D341Med (cell line): ENCODE measurements at regions not wholly inside any gene's neighbourhood (a gene's known extent, or its start where the extent isn't known, plus 50 kb on each side); places are given as distances from the start of the nearest gene placed in this dataset.
"Not testable (repeated sequence)": the region's sequence is repeated elsewhere in the genome, so short reads cannot be mapped to it uniquely, and the experiment has no call there.

Experiments used
- DNase-seq: peaks from one replicate; pipeline ENCODE4 v3.0.0; 2012; ENCODE audit warnings: low spot score

GRCh38 chr6:101013612-101014195 is 132.6 kb upstream of the ASCC3 start:
- no peak for DNase-seq

- no peak for DNase-seq
These were observed 134.4 kb upstream of the ASCC3 start for GRCh38 chr6:101015541-101015940.

DNA sequence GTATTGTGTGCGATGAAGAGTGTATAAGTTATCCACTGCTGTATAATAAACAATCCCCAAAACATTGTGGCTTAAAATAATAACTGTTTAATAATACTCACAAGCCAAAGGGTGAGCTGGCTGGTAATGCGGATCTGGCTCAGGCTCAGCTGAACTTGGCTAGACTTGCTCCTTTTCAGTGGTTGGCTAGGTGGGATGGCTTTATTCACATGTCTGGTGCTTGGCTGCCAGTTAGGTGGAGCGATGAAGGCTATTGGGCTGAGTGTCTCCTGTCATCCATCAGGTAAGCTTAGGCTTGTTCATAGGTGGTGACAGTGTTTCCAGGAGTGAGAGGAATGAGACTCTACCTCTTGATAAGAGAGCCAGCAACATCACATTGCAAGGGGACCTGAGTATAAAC is 135.0 kb upstream of the ASCC3 start:
- DNase-seq, result no peak

- DNase-seq, result no peak
These were observed 137.0 kb upstream of the ASCC3 start for GRCh38 chr6:101018157-101018556.

DNA sequence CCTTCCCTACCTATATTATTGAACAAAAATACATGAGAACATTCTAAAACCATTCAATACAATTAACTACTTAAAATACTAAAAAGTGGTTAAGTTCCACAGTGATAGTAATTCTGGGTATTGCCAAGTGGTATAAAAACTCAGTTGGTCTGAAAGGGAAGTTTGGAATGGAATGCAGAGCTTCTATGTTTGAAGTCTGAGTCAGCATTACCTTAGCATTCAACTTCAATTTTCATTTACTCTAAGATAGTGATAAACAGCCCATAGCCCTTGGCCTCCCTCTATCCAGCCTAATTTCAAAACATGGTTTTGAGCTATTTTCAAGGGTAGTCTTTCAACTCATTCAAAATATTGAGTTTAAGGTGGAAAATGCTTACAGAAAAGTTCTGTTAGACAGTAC is 140.4 kb upstream of the ASCC3 start:
- DNase-seq, result no peak

DNA sequence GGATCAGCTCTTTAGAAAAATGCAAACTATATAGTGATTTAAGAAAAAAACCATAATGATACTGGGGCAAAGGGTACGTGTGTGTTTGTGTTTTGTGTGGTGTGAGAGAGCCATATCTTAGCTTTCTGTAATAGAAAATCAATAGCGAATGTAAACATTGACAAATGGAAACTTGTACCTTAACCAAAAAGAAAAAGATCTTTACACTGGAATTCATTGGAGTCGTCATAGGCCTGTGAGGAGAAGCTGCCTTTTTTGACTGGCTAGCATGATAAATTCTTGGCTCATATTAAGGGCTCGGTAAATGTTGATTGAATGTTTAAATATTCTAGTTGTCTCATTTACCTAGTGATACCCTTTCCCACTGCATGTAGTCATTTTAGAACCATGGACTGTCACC is 161.8 kb upstream of the ASCC3 start:
- DNase-seq, result no peak

DNA sequence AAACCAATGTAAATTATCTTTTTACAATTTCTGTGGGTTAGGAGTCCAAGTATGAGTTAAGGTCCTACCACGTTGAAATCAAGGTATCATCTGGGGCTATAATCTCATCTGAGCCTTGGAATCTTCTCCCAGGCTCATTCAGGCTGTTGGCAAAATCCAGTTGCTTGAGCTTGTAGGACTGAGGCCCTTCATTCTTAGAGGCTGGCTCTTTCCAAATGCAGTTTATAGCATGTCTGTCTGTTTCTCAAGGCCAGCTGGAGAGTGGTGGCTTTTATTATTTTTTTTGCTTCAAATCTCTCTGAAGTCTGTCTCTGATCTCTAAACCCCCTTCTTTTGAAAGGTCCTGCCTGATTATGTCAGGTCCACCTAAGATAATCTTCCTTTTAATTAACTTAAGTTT is 177.2 kb upstream of the ASCC3 start:
- DNase-seq, result peak; percentile 42

DNA sequence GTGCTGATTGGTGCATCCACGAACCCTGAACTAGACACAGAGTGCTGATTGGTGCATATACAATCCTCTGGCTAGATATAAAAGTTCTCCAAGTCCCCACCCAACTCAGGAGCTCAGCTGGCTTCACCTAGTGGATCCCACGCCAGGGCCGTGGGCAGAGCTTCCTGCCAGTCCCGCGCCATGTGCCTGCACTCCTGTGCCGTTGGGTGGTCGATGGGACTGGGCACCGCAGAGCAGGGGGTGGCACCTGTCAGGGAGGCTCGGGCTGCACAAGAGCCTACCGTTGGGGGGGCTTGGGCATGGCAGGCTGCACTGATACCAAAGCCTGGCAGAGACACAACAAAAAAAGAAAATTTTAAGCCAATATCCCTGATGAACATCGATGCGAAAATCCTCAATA is 185.4 kb upstream of the ASCC3 start:
- DNase-seq, result no peak

GRCh38 chr6:101069191-101069795 is 188.2 kb upstream of the ASCC3 start:
- no peak for DNase-seq

- no peak for DNase-seq
These were observed 189.0 kb upstream of the ASCC3 start for GRCh38 chr6:101070044-101070608.

GRCh38 chr6:101077344-101077743 is 196.2 kb upstream of the ASCC3 start:
- DNase-seq, result no peak

GRCh38 chr6:101079696-101080270 is 198.7 kb upstream of the ASCC3 start:
- no peak for DNase-seq

DNA sequence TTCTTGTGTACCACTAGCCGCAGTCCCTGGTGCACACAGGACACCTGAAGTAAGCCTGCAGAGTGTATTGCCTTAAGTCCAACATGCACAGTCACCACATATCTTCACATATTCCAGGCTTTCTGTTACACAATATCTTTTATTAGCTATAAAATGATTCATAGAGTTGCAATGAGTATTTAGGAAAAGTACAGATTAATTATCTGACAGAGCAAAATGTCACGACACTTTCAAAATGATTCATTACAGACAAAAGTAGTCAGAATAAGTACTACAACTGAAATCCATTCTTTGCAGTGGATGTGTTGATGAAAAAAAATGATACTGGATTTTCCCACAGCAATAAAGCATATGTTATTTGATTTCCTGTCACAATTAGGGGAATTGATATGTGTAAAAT is 199.5 kb upstream of the ASCC3 start:
- no peak for DNase-seq

- no peak for DNase-seq
These were observed 202.5 kb upstream of the ASCC3 start for GRCh38 chr6:101083533-101084175.

- DNase-seq, result no peak
These were observed 204.2 kb upstream of the ASCC3 start for GRCh38 chr6:101085327-101085726.

- DNase-seq, result no peak
These were observed 205.3 kb upstream of the ASCC3 start for GRCh38 chr6:101086473-101086872.

DNA sequence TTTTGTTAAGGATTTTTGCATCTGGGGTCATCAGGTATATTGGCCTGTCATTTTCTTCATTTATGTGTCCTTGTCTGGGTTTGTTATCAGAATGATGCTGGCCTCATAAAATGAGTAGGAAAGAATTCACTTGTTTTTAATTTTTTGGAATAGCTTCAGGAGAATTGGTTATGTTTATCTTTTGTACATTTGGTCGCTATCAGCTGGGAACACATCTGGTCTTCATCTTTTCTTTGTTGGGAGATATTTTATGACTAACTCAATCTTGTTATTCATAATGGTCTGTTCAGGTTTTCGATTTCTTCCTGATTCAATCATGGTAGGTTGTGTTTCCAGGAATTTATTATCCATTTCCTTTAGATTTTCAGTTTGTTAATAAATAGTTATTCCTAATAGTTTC is 207.5 kb upstream of the ASCC3 start:
- DNase-seq, result no peak

- DNase-seq, result no peak
These were observed 208.5 kb upstream of the ASCC3 start for GRCh38 chr6:101089640-101090039.

DNA sequence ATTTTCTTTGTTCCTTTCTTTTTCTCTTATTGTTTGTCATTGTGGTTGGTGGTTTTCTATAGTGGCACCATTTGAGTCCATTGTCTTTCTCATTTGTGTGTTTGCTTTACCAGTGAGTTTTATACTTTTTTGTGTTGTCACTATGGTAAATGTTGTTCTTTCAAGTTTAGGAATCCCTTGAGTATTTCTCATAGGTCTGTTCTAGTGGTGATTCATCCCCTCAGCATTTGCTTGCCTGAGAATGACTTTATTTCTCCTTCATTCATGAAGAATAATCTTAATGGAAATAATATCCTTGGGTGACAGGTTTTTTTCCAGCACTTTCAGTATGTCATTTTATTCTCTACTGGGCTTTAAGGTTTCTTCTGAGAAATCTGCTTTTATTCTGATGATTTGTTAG is 209.2 kb upstream of the ASCC3 start:
- no peak for DNase-seq

- not testable (repeated sequence) for DNase-seq
These were observed 217.5 kb upstream of the ASCC3 start for GRCh38 chr6:101098605-101099004.

- no peak for DNase-seq
These were observed 221.6 kb upstream of the ASCC3 start for GRCh38 chr6:101102702-101103101.

- DNase-seq, result no peak
These were observed 227.2 kb upstream of the ASCC3 start for GRCh38 chr6:101108286-101108685.

GRCh38 chr6:101110814-101111213 is 229.7 kb upstream of the ASCC3 start:
- no peak for DNase-seq
